ENCODE measurements at regions not wholly inside any gene's neighbourhood (a gene's known extent, or its start where the extent isn't known, plus 50 kb on each side); places are given as distances from the start of the nearest gene placed in this dataset.
A peak's percentile ranks its signal among the peaks of the same experiment; 100 is the strongest.

DNA sequence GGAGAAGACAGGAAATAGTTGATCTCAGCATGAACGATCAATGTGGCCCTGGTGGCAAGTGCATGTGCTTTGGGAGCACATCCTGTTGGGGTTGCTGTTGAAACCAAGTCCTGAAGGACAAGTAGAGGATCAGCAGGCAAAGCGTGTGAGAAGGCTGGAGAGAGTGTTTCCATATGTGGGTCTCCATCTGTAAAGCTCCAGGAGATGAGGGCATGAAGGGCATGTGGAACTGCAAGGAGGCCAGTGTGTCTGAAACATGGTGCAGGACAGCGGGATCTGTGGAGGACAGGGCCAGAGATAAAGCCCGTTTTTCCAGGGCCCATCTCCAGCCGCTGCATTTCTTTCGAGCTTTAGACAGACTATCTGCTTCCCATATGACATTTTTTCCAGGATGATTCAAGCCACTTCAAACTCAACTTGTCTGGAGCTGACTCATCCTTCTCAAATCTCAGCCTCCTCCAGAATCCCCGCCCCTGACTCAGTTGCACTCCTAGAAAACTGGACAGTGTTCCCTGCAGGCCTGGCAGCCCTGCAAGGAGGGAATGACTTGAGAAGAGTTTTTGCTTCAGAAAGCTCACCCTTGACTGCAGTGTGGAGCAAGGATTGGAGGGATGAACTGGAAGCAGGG is 226.1 kb downstream of the VAPA start:
- Histone ChIP-seq H3K27ac (ENCODE audit: insufficient read length, low read depth, low read length) (no peak overlapping the region), H2BK15ac (ENCODE audit: low read depth, low read length) (no peak overlapping the region), H3K9me3 (ENCODE audit: control insufficient read depth, low read depth, low read length) (no peaks in the 10 kb centered on the region), H2AK5ac (ENCODE audit: insufficient read length, low read length) (no peak overlapping the region), H4K91ac (ENCODE audit: insufficient read length, low read depth, low read length) (no peak overlapping the region), H3K4me2 (ENCODE audit: insufficient read depth, insufficient read length, low read length) (no peak overlapping the region), H3K9ac (ENCODE audit: extremely low read depth, insufficient read length, low read length) (no peak overlapping the region), H4K5ac (ENCODE audit: insufficient read length, low read depth, low read length) (no peak overlapping the region), H2BK120ac (ENCODE audit: low read depth, low read length, poor library complexity, severe bottlenecking) (no peak overlapping the region), H3K4ac (ENCODE audit: low read depth, low read length) (no peak overlapping the region), H3K79me2 (ENCODE audit: insufficient read depth, low read length) (no peaks in the 10 kb centered on the region), H3K23me2 (ENCODE audit: insufficient read length, low read depth, low read length, poor library complexity, severe bottlenecking) (no peaks in the 10 kb centered on the region), H2BK20ac (ENCODE audit: low read depth, low read length, poor library complexity, severe bottlenecking) (no peak overlapping the region), H3K18ac (ENCODE audit: insufficient read length, low read depth, low read length) (no peak overlapping the region), H3K4me1 (ENCODE audit: insufficient read depth, low read length) (peaks cover 5% of the 10 kb centered on the region; the same call in 1 of the 2 replicates), H3K56ac (ENCODE audit: insufficient read length, low read depth, low read length) (no peak overlapping the region), H2BK5ac (ENCODE audit: insufficient read length, low read length) (no peak overlapping the region), H3K79me1 (ENCODE audit: insufficient read depth, low read depth, low read length, poor library complexity, severe bottlenecking) (no peaks in the 10 kb centered on the region), H4K8ac (replicated peaks; ENCODE audit: insufficient read length, low read depth, low read length) (no peak overlapping the region), H4K20me1 (ENCODE audit: control insufficient read depth, insufficient read depth, insufficient read length) (no peaks in the 10 kb centered on the region), H2AFZ (ENCODE audit: low read length) (no peak overlapping the region), H2BK12ac (ENCODE audit: insufficient read length, low read depth, low read length) (no peak overlapping the region), H3K14ac (ENCODE audit: insufficient read depth, low read length) (no peak overlapping the region), H3K27me3 (ENCODE audit: insufficient read depth, low read length) (no peaks in the 10 kb centered on the region), H3K23ac (ENCODE audit: insufficient read length, low read depth, low read length) (no peak overlapping the region), H3T11ph (ENCODE audit: low read length) (no peak overlapping the region)
- H3K27me3 Mint-ChIP-seq (ENCODE audit: low read depth) = peaks cover 2% of the 10 kb centered on the region; the same call in 1 of the 2 replicates
- H3K4me1 Mint-ChIP-seq = peaks cover 33% of the 10 kb centered on the region in 2 experiments
- no peaks in the 10 kb centered on the region for H3K36me3 Mint-ChIP-seq (ENCODE audit: insufficient read depth in 1 of 3, low read depth in 3 of 3)
- TF ChIP-seq, protein P1, sequence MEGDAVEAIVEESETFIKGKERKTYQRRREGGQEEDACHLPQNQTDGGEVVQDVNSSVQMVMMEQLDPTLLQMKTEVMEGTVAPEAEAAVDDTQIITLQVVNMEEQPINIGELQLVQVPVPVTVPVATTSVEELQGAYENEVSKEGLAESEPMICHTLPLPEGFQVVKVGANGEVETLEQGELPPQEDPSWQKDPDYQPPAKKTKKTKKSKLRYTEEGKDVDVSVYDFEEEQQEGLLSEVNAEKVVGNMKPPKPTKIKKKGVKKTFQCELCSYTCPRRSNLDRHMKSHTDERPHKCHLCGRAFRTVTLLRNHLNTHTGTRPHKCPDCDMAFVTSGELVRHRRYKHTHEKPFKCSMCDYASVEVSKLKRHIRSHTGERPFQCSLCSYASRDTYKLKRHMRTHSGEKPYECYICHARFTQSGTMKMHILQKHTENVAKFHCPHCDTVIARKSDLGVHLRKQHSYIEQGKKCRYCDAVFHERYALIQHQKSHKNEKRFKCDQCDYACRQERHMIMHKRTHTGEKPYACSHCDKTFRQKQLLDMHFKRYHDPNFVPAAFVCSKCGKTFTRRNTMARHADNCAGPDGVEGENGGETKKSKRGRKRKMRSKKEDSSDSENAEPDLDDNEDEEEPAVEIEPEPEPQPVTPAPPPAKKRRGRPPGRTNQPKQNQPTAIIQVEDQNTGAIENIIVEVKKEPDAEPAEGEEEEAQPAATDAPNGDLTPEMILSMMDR (conservative IDR thresholded peaks at IDR 0.05) = no peak
- H3K9me3 Mint-ChIP-seq = peaks cover 0 to 3% of the 10 kb centered on the region in 2 experiments; a peak in 1 of 5 replicates
- DNase-seq = no peak
- WGBS (ENCODE audit: extremely low coverage, insufficient read length, low lambda C conversion rate) = no CpG with 5 or more reads among the region's 7 CpGs
- peak overlapping the region; percentile 53 to 85 (median 83); a peak in 4 of 7 replicates for H3K27ac Mint-ChIP-seq
- H3K4me3 Mint-ChIP-seq = no peak overlapping the region; a peak in 1 of 5 replicates

All from H9 (cell line).